Mesenteric fat pad (tissue), 1 donor: ENCODE measurements at regions not wholly inside any gene's neighbourhood (a gene's known extent, or its start where the extent isn't known, plus 50 kb on each side); places are given as distances from the start of the nearest gene placed in this dataset.

Source experiments
- DNase-seq: peaks from one replicate; pipeline ENCODE4 v3.0.0-alpha.2; 2020; ENCODE audit warnings: low spot score
- donor health status: DM: yes; HTN: yes; CAD: no.

GRCh38 chr3:71838406-71838805 is 53.5 kb upstream of the PROK2 start:
- no peak for DNase-seq
